Stimulated activated CD4-positive, alpha-beta T cell treated with anti-CD3 and anti-CD28 coated beads, TNF-alpha, amount 100 ng/mL, for 24 hours (primary cell): ENCODE measurements at regions not wholly inside any gene's neighbourhood (a gene's known extent, or its start where the extent isn't known, plus 50 kb on each side); places are given as distances from the start of the nearest gene placed in this dataset.
"Not testable (repeated sequence)": the region's sequence is repeated elsewhere in the genome, so short reads cannot be mapped to it uniquely, and the experiment has no call there.

Experiments used
- DNase-seq, 3 experiments: peaks; one replicate each; pipeline ENCODE4 v3.0.0-alpha.2; 2020; ENCODE audit warnings: low read depth in 3 of 3

- DNase-seq = no peak
Observed at GRCh38 chr6:97677626-97678025, 394.6 kb upstream of the MMS22L start.

- DNase-seq = no peak
Observed at GRCh38 chr6:97687916-97688315, 404.9 kb upstream of the MMS22L start.

GRCh38 chr6:97689078-97689754 lies 406.2 kb upstream of the MMS22L start:
- DNase-seq = no peak

- no peak for DNase-seq
Observed at GRCh38 chr6:97697456-97697855, 414.4 kb upstream of the MMS22L start.

DNA sequence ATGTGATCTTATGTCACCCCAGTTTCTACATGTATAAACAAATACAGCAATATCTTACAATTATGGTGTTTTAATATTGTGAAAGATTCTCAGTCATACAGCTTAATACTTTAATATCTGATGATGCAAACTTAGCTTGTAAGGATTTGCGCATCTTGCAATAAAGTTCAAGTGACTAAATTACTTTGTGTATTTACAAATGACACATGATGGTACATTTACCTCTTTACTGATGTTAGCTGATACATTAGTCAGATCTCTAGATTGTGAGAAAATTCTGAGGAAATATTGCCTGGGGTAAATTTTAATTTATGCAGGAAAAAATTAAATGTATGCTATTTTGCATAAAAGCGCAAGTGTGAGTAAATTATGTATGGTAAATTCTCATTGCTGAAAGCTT lies 418.8 kb upstream of the MMS22L start:
- no peak for DNase-seq

DNA sequence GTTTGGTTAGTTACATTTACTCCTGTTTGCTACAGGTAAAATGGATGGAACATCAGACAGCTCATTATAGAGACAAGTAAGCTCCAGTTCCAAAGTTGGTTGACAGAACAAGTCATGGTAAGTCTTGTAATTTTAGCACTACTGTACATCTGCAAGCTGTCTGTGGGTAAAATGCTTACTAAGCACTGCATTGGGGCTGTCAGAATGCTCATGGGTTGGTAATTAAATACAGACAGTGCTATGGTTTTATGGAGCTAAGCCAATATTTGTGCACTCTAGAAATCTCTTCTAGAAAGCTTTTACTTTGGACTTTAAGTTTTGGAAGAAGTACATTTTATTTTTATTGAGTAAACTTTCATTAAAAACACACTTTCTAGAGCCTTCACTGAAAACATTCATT lies 419.2 kb upstream of the MMS22L start:
- no peak for DNase-seq

GRCh38 chr6:97703661-97704060 lies 420.6 kb upstream of the MMS22L start:
- DNase-seq = no peak

DNA sequence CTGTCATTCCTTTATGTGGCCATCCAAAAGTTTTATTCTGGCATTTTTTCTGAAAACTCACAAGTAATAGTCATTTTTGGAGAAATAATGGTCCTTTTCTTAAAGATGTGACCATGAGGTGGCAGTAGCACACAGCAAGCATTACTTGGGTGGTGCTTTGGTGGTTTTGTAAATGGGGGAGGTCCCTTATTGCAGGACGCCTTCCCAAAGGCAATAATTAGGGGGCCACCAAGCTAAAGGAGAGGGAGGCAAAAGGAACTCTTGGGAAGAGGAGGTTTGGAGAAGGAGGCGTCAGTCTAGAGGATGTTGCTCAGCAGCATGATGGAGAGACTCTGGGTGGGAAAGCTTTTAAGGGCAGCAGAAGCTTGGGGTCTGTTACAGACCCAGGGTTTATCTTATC lies 422.6 kb upstream of the MMS22L start:
- DNase-seq = no peak

DNA sequence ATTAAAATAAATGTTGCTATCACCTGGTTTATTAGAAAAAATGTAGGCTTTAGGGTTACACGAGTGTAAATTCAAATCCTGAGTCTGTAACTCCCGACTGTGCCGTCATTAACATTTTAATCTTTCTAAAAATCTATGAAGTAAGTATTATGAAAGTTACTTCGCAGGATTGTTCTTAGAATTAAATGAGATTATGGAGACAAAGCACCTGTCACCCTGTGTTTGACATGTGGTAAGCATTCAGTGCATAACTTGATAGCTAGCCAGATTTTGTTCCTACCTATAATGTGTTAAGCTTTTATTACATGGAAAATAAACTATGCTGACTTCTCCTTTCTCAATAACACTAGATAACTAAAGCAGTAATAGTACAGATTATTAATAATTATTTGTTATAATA lies 429.7 kb upstream of the MMS22L start:
- DNase-seq = no peak

DNA sequence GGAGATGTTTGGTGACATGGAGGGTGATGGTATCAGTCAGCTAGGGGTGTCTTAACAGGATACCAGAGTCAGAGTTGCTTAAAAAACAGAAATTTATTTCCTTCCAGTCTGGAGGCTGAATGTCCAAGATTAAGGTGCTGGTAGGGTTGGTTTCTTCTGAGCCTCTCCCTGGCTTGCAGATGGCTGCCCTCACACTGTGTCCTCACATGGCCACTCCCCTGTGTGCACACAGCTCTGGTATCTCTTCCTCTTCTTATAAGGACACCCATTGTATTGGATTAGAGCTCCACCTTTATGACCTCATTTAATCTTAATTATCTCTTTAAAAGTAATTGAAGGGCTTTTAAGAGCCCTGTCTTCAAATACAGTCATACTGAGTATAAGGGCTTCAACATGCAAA lies 431.8 kb upstream of the MMS22L start:
- no peak for DNase-seq

- DNase-seq = no peak
Observed at GRCh38 chr6:97717086-97717485, 434.1 kb upstream of the MMS22L start.

DNA sequence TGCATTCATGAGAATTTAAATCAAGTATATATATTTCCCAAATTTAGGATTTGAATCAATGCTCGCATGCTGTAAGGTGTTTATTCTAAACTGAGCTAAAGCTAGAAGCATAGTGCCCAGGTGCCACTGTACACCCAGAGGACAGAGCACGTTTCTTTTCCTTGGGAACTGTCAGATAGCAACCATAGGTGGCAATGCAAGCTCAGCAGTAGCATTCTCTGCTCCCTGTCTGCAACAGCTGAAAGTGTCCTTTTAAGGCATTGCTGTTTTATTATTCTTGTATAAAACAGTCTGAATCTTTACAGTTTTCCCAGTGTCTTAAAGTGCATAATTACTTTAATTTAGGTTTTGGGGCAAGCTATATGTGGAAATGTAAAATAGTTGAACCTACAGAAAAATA lies 443.4 kb upstream of the MMS22L start:
- DNase-seq = no peak

- no peak for DNase-seq
Observed at GRCh38 chr6:97732045-97732444, 449.0 kb upstream of the MMS22L start.

DNA sequence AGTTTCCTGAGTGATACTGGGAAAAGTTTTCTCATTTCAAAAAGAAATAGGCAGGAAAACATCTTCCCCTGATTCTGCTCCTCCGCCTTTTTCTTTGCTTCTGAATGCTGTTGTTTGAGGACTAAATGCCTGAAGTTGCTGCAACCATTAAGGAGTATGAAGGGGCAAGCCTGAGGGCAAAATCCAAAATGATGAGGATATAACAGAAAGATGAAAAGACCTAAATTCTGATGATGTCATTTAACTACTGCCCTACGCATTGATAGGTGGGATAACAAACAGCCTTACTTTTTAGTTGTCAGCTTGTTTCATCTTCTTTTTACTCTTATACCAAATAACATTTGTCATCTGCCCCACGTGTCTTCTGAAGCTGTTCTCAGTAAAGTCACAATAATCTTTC lies 474.6 kb upstream of the MMS22L start:
- DNase-seq = no peak

- no peak for DNase-seq
Observed at GRCh38 chr6:97765461-97765860, 482.4 kb upstream of the MMS22L start.

DNA sequence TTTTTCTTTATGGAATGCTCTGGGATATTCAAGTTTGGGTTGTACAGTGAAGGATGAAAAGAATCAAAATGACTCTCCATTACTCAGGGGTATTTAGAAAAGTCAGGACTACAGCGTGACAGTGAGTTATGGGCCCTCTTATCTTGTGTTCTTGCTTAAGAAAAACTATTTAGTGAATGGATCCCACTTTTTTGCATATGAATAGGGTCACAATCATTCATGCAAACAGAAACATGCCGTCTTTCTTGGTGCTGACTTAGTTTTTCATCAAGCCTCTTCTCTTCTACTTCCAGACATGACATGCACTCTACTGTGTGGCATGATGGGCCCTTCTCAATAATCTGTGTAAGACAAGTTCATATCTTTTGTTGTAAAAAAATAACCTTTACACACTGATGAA lies 488.4 kb upstream of the MMS22L start:
- DNase-seq = no peak

GRCh38 chr6:97775012-97775411 lies 492.0 kb upstream of the MMS22L start:
- no peak for DNase-seq

DNA sequence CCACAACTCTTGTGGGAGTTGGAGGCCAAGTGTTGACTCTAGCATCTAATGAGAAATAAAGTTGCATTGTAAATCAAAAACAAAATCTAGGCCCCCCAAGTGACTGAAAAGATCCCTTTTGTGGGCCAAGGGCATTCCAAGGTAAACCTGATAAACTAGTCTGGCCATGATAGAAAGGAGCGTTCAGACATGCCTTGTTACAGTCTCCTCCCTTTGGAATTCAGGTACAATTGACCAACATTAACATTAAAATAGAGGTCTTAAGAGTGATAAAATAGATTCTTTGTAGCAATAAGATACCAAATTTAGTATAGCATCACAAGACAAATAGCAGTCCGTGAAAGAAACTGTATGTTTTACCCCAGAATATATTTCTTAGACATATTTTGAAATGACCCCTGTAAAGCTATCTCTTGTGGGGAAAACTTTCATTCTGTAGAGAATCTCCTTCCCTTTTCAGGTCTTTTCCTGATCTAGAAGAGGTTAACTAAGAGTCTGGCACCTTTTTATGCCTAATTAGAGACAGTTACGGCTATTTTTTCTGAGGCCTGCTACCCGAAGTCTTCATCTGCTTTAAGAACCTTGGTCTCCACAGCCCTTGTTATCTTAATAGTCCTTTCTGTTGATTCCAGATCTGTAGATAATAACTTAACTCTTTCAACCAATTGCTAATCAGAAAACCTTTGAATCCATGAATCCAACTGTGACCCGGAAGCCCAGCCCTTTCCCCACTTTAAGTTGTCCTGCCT lies 495.4 kb upstream of the MMS22L start:
- DNase-seq = no peak

GRCh38 chr6:97779039-97779766 lies 496.2 kb upstream of the MMS22L start:
- DNase-seq = not testable (repeated sequence)

- no peak for DNase-seq
Observed at GRCh38 chr6:97790926-97791590, 508.0 kb upstream of the MMS22L start.

- DNase-seq = no peak
Observed at GRCh38 chr6:97805596-97805995, 522.6 kb upstream of the MMS22L start.

DNA sequence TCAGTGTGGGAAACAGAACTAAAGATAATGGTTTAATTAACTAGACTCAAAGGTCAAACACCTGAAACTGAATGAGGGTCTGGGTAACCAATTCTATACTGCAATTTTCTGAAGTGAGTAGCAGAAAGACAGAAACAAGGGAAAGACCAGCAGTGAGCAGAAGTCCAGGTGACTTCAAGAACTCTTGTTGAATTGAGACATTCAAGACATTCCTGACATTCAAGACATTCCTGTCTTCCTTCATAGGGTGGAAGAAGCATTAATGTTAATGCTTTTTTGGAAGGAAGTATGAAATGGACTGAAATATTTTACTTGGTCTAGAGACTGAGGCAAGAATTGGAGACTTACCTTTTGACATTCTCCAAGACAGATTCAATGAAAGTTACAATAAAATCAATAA lies 529.9 kb upstream of the MMS22L start:
- DNase-seq = no peak
